ENCODE measurements at regions not wholly inside any gene's neighbourhood (a gene's known extent, or its start where the extent isn't known, plus 50 kb on each side); places are given as distances from the start of the nearest gene placed in this dataset.
A peak's percentile ranks its signal among the peaks of the same experiment; 100 is the strongest.
"Not testable (repeated sequence)": the region's sequence is repeated elsewhere in the genome, so short reads cannot be mapped to it uniquely, and the experiment has no call there.

DNA sequence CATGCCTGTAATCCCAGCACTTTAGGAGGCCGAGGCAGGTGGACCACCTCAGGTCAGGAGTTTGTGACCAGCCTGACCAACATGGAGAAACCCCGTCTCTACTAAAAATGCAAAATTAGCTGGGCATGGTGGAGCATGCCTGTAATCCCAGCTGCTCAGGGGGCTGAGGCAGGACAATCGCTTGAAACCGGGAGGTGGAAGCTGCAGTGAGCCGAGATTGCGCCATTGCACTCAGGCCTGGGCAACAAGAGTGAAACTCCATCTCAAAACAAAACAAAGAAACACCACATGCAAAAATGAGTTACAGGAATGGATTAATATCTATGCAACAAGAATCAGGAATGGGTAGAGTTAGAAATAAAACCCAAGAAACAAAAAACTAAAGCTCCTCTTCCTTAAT is 462.3 kb upstream of the POM121L12 start:
- not testable (repeated sequence) for DNase-seq (ENCODE audit: low read depth)

- no peak for DNase-seq (ENCODE audit: low read depth)
Observed at GRCh38 chr7:52571026-52571425, 464.4 kb upstream of the POM121L12 start.

DNA sequence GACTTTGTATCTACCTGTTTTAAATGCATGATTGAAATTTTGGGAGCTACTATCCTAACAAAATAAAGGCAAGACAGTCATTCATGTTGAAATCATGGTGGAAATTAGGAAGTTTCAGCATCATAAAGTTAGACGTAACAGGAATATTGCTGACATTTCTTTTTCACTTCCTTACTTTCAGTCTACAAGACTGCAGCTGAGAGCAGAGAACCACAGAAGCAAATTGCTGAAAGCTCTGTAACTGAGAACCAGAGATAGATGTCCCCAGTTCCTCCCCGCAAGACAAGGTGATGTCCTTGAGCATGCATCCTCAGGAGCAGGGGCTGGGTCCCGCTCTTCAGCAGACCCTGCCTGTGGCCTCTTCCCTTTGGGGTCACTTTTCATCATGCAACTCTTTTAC is 466.3 kb upstream of the POM121L12 start:
- no peak for DNase-seq (ENCODE audit: low read depth)

DNA sequence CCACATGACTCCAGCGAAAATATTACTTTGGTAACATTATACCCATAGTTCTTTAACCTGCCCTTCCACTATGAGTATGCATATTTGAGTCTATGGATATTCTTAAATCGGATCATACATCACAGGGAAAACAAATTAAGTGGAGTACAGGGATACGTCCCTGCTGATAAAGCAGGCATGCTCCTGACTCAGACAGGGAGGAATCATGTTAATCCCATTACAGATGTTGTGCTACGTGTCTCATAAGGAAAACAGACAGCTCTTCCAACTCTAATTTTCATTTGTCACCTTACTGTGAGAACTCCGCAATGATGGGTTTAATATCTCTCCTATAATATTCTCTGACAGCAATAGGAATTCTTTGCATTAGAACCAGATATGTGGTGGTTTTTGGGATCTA is 469.5 kb upstream of the POM121L12 start:
- DNase-seq (ENCODE audit: low read depth), result no peak

GRCh38 chr7:52555805-52556204 is 479.6 kb upstream of the POM121L12 start:
- no peak for DNase-seq (ENCODE audit: low read depth)

GRCh38 chr7:52547308-52547910 is 488.0 kb upstream of the POM121L12 start:
- DNase-seq (ENCODE audit: low read depth), result no peak

DNA sequence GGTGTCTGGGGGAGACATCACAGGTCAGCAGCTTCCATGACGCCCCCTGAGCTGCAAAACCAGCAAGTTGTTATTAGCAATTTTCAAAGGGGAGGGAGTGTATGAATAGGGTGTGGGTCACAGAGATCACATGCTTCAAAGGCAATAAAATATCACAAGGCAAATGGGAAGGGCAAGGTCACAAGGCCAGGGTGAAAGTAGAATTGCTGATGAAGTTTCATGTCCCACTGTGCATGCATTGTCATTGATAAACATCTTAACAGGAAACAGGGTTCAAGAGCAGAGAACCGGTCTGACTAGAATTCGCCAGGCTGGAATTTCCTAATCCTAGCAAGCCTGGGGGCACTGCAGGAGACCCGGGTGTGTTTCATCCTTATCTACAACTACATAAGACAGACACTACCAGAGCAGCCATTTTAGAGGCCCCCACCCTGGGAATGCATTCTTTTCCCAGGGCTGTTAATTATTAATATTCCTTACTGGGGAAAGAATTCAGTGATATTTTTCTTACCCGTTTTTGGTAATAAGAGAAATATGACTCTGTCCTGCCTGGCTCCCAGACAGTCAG is 494.2 kb upstream of the POM121L12 start:
- DNase-seq (ENCODE audit: low read depth), result not testable (repeated sequence)

GRCh38 chr7:52540041-52540440 is 495.4 kb upstream of the POM121L12 start:
- peak; percentile 18 for DNase-seq (ENCODE audit: low read depth)

DNA sequence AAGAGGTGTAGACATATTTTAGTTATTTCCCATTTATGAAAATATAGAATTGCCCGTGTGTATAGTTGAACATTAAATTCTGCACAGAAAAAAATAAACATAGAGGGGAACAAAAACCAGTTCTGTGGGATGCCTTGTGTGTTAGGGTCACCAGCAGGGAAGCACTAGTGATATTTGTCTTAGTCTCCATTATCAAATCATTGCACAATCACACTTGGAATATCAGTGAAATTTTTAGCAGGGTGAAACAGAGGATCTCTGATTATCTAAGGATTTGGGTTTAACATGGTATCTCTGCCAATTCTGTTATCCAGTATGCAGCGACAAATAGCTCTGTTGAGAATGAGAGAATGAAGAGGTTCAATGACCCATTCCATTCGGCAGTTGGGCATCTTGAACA is 496.0 kb upstream of the POM121L12 start:
- DNase-seq (ENCODE audit: low read depth), result no peak

DNA sequence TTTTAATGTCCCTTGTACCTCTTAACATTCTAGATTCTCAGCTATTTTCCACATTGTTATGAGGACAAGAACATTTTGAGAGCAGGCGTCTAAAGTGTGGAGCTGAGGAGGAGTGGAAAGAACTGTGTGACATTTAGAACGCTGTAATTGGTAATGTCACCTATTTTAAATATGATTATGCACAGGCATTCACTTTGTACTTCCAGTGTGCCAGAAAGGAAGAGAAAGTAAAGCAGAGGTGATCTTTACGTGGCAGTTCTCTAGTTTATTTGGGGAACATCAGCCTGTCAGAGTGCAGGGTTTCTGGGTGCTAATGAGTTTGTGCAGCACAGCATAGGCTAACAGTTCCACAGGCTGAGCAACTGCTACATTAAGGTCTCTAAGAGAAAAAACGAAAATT is 498.4 kb upstream of the POM121L12 start:
- no peak for DNase-seq (ENCODE audit: low read depth)

DNA sequence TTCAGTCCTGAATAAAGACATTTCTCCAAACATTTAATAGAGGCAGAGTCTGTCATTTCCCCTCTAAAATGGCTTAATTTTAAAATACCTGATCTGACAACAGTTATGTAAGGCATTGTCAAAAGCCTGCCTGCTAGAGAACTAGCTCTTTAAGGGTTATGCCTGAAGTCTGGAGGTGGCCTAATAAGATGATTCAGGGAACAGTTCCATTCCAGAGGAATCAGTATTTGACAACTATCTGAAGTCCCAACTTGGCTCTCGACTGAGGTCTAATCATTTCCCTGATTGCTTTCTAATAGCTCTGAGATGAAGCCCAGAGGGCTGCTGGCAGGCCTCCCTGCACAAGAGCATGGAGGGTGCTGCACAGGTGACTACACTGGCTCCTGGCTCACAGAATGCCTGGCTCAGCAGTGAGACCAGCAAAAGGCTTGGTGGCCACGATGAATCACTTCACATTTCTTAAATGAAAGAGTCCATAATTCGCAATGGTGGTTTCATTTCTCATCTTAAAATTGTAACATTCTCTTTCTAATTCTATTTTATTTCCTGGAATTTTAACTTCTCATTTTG is 509.6 kb upstream of the POM121L12 start:
- no peak for DNase-seq (ENCODE audit: low read depth)

DNA sequence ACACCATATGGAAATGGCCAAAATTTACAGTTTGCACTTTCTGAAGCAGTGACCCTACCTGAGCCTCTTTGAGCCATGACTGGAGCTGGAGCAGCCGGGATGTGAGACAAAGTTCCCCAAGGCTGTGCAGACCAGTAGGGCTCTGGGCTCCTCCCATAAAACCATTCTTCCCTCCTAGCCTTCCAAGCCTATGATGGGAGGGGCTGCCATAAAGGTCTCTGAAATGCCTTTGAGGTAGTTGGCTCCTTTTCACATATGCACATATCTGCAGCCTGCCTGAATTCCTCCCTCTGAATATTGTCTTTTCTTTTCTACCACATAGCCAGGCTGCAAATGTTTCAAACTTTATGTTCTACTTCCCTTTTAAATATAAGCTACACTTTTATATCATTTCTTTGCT is 516.6 kb upstream of the POM121L12 start:
- DNase-seq (ENCODE audit: low read depth), result no peak

GRCh38 chr7:52512656-52513055 is 522.8 kb upstream of the POM121L12 start:
- no peak for DNase-seq (ENCODE audit: low read depth)

- no peak for DNase-seq (ENCODE audit: low read depth)
Observed at GRCh38 chr7:52507546-52508255, 527.7 kb upstream of the POM121L12 start.

- no peak for DNase-seq (ENCODE audit: low read depth)
Observed at GRCh38 chr7:52506325-52506724, 529.1 kb upstream of the POM121L12 start.

- DNase-seq (ENCODE audit: low read depth), result no peak
Observed at GRCh38 chr7:52504561-52504960, 530.9 kb upstream of the POM121L12 start.

GRCh38 chr7:52502281-52502680 is 533.2 kb upstream of the POM121L12 start:
- DNase-seq (ENCODE audit: low read depth), result no peak

- no peak for DNase-seq (ENCODE audit: low read depth)
Observed at GRCh38 chr7:52501696-52502095, 533.7 kb upstream of the POM121L12 start.

GRCh38 chr7:52500841-52501240 is 534.6 kb upstream of the POM121L12 start:
- no peak for DNase-seq (ENCODE audit: low read depth)

- DNase-seq (ENCODE audit: low read depth), result no peak
Observed at GRCh38 chr7:52498366-52498765, 537.1 kb upstream of the POM121L12 start.

DNA sequence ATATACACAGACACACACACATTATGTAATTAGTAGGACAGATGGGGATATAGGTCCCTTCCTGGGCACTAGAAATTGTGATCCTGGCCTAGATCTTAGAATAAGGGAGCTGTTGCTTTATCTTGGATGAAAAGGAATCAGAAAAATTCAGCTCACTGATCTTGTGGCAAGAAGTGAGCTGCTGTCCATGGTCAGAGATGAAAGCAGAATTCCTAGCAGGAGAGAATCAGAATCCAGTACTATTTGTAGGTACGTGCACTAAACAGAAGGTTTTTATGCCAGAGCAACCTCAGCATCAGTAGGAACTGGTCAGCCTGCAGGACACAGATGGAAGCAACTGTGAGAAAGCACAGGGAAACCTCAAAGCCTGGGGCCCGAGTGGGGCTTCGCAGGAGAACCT is 549.2 kb upstream of the POM121L12 start:
- DNase-seq (ENCODE audit: low read depth), result no peak

DNA sequence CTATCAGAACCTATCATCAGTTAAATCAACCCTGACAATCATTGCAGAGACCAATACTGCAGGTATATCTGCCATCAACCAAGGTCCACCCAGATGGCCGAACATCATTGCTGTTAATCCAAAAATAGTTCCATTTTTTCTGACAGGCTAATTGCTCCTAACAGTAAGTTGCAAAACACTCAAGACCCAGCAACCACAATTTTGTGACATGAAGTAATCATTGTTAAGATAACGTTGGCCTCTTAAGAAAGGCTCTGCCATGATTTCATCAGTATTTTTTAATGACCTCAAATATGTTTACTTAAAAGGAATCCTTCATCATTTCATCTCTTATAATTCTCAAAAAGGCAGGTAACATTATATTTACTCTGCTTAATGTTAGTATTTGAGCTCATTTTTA is 553.4 kb upstream of the POM121L12 start:
- no peak for DNase-seq (ENCODE audit: low read depth)

DNA sequence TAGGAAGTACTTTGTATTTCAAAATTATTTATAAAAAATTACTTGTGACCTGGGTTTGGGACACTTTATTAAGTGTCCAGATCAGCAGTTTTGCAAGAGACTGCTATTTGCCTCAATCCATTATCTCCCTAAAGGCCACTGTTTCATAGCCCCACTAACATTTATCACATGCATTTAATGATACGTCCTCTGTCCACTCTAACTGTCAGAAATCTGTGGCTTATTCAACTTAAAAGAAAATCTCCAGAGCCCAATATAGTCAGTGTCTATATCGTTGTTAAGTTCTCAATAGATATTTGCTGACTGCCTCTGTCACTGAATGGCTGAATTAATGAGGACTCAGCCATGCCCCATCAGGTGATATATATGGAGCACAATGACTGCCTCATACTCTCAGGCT is 553.9 kb upstream of the POM121L12 start:
- no peak for DNase-seq (ENCODE audit: low read depth)

Measured in non-pigmented ciliary epithelial cell (primary cell).